ENCODE measurements at regions not wholly inside any gene's neighbourhood (a gene's known extent, or its start where the extent isn't known, plus 50 kb on each side); places are given as distances from the start of the nearest gene placed in this dataset.
A peak's percentile ranks its signal among the peaks of the same experiment; 100 is the strongest.

DNA sequence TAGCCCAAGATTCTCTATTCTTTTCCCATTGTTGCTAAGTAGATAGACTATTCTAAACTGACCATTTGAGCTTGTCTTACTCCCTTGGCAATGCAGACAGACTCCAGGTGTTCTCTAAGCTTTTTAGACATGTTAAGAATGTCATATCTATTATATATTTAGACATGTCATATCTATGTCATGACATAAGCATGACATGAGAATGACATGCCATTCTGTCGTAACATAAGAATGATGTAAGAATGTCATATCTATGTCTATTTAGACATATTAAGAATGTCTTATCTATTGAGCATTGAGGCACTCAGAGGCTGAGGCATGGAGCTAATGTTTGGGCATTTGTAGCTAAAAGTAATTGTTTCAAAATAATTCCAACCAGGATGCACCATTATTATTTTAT lies 277.3 kb upstream of the ATP2B1 start:
- Histone ChIP-seq H3K4me1 (peaks cover 0 to 1% (median 0%) of the 10 kb centered on the region in 9 donors), H3K27me3 (no peaks in the 10 kb centered on the region), H3K4me3 (no peak overlapping the region), H3K9me3 (no peaks in the 10 kb centered on the region), H3K36me3 (no peaks in the 10 kb centered on the region), H3K27ac (no peak overlapping the region)
- ATAC-seq (no peak), DNase-seq (no peak)
- WGBS, 2 donors, result 89 to 91% methylated on average over 1 of the region's 1 CpG
- TF ChIP-seq, protein P1, sequence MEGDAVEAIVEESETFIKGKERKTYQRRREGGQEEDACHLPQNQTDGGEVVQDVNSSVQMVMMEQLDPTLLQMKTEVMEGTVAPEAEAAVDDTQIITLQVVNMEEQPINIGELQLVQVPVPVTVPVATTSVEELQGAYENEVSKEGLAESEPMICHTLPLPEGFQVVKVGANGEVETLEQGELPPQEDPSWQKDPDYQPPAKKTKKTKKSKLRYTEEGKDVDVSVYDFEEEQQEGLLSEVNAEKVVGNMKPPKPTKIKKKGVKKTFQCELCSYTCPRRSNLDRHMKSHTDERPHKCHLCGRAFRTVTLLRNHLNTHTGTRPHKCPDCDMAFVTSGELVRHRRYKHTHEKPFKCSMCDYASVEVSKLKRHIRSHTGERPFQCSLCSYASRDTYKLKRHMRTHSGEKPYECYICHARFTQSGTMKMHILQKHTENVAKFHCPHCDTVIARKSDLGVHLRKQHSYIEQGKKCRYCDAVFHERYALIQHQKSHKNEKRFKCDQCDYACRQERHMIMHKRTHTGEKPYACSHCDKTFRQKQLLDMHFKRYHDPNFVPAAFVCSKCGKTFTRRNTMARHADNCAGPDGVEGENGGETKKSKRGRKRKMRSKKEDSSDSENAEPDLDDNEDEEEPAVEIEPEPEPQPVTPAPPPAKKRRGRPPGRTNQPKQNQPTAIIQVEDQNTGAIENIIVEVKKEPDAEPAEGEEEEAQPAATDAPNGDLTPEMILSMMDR (IDR thresholded peaks at IDR 0.05), result no peak
- intact Hi-C loops (cut with DNase I), result no loop called here

DNA sequence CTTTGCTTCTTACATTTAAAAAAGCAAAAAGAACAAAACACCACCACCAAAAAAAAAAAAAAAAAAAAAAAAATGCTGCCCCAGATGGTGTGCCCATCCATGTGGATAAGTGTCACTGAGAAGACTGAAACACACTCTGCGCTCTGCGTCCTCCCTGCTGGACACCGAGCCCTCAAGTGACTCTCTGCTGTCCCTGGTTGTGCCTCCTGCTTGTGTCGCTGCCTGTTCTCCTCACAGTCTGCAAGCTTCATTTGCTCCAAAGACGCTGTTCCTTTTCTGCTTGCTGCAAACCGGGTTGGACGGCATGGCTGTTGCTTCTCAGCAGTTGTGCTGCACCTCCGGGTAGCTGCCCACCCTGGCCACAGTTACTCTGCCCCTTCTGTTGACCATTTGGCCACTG lies 276.2 kb upstream of the ATP2B1 start:
- Histone ChIP-seq H3K4me3 (no peak overlapping the region), H3K9me3 (no peaks in the 10 kb centered on the region), H3K36me3 (no peaks in the 10 kb centered on the region), H3K27ac (no peak overlapping the region), H3K4me1 (peaks cover 0 to 11% (median 0%) of the 10 kb centered on the region in 9 donors), H3K27me3 (no peaks in the 10 kb centered on the region)
- WGBS, 2 donors, result 94 to 96% methylated on average over 8 of the region's 8 CpGs
- ATAC-seq (no peak), DNase-seq (no peak)
- intact Hi-C loops (cut with DNase I), result loop anchor here in 1 of 10 donors (5.0 kb wide), 1 partner anchor 1367 kb away; no protein-coding TSS in a partner anchor
- TF ChIP-seq, protein P1 (IDR thresholded peaks at IDR 0.05), result no peak

DNA sequence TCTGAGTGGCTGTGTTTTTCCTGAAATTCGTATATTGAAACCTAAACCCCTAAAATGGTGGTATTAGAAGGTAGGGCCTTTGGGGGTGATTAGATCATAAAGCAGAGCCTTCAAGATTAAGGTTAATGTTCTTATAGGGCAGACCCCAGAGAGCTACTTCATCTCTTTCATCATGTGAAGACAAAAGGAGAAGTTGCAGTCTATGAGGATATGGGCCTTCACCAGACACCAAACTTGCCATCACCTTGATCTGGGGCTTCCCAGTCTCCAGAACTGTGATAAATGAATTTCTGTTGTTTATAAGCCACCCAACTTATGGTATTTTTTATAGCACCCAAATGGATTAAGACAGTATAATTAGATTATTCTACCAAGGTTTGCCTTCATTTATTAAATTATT lies 275.0 kb upstream of the ATP2B1 start:
- Histone ChIP-seq H3K36me3 (no peaks in the 10 kb centered on the region), H3K27me3 (no peaks in the 10 kb centered on the region), H3K4me1 (peaks cover 0 to 15% (median 0%) of the 10 kb centered on the region in 9 donors), H3K27ac (no peak overlapping the region), H3K9me3 (no peaks in the 10 kb centered on the region), H3K4me3 (no peak overlapping the region)
- intact Hi-C loops (cut with DNase I), result loop anchor here in 1 of 10 donors (5.0 kb wide), 1 partner anchor 1369 kb away; no protein-coding TSS in a partner anchor
- DNase-seq (no peak), ATAC-seq (no peak)
- WGBS, 2 donors, result 96 to 98% methylated on average over 1 of the region's 1 CpG
- TF ChIP-seq, protein P1 (IDR thresholded peaks at IDR 0.05), result no peak

DNA sequence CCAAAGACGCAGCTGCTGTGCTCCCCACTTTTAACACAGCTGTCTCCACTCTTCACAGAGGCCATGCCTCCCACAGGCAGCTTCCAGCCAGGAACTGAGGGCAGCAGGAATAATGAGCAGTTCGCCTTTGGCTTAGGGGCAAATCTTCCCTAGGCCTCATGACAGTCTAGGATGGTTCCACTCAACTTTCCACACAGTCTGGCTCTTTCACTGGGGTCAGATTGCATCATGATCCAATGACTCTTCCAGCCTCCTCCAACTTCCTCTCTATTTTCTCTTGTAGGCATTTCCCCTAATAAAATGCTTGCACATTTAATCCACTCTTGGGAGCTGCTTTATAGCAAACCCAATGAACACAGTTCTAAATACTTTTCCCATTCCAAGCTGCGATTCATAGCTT lies 271.6 kb upstream of the ATP2B1 start:
- Histone ChIP-seq H3K4me3 (no peak overlapping the region), H3K27me3 (peaks cover 0 to 3% (median 0%) of the 10 kb centered on the region in 7 donors), H3K36me3 (no peaks in the 10 kb centered on the region), H3K27ac (peak overlapping the region in 2 of 10 donors; percentile 24 to 69), H3K9me3 (no peaks in the 10 kb centered on the region), H3K4me1 (peaks cover 0 to 15% (median 0%) of the 10 kb centered on the region in 9 donors)
- TF ChIP-seq, protein P1 (IDR thresholded peaks at IDR 0.05), result no peak
- intact Hi-C loops (cut with DNase I), result loop anchor here in 1 of 10 donors (5.0 kb wide), 1 partner anchor 1372 kb away; no protein-coding TSS in a partner anchor
- 84 to 88% methylated on average over 3 of the region's 3 CpGs for WGBS, 2 donors
- peak in 7 of 8 donors; percentile 47 to 89 (median 71) for ATAC-seq
- DNase-seq, result peak in 1 of 2 donors; percentile 13

Data from heart right ventricle (tissue), 16 donors.